GM21423 (cell line): ENCODE measurements at regions not wholly inside any gene's neighbourhood (a gene's known extent, or its start where the extent isn't known, plus 50 kb on each side); places are given as distances from the start of the nearest gene placed in this dataset.
"Not testable (repeated sequence)": the region's sequence is repeated elsewhere in the genome, so short reads cannot be mapped to it uniquely, and the experiment has no call there.

Experiments used
- ATAC-seq: cut with Tn5 transposase; IDR thresholded peaks from one replicate; pipeline ENCODE4 v1.9.1; 2021; ENCODE audit warnings: mild to moderate bottlenecking, moderate library complexity; ENCODE audit not compliant: unreplicated experiment

GRCh38 chr6:40849546-40849945, 189.5 kb downstream of the UNC5CL start:
- ATAC-seq = no peak

GRCh38 chr6:40848868-40849514, 190.0 kb downstream of the UNC5CL start:
- no peak for ATAC-seq

- ATAC-seq = no peak
These were observed 191.0 kb downstream of the UNC5CL start for GRCh38 chr6:40848038-40848437.

GRCh38 chr6:40845553-40845952, 193.5 kb downstream of the UNC5CL start:
- no peak for ATAC-seq

- ATAC-seq = no peak
These were observed 194.8 kb downstream of the UNC5CL start for GRCh38 chr6:40844246-40844645.

- no peak for ATAC-seq
These were observed 197.3 kb downstream of the UNC5CL start for GRCh38 chr6:40841721-40842120.

- no peak for ATAC-seq
These were observed 206.3 kb downstream of the UNC5CL start for GRCh38 chr6:40832691-40833090.

GRCh38 chr6:40831381-40831780, 207.6 kb downstream of the UNC5CL start:
- ATAC-seq = no peak

GRCh38 chr6:40825102-40825501, 213.9 kb downstream of the UNC5CL start:
- no peak for ATAC-seq

- ATAC-seq = not testable (repeated sequence)
These were observed 214.8 kb downstream of the UNC5CL start for GRCh38 chr6:40823917-40824891.

GRCh38 chr6:40822619-40823018, 216.4 kb downstream of the UNC5CL start:
- ATAC-seq = no peak

- no peak for ATAC-seq
These were observed 219.7 kb downstream of the UNC5CL start for GRCh38 chr6:40819182-40819834.

GRCh38 chr6:40817369-40817768, 221.7 kb downstream of the UNC5CL start:
- no peak for ATAC-seq

- ATAC-seq = no peak
These were observed 222.4 kb downstream of the UNC5CL start for GRCh38 chr6:40816601-40817000.

- no peak for ATAC-seq
These were observed 223.3 kb downstream of the UNC5CL start for GRCh38 chr6:40815731-40816130.

GRCh38 chr6:40810171-40810570, 223.0 kb upstream of the LRFN2 start:
- ATAC-seq = no peak

GRCh38 chr6:40809627-40810026, 222.5 kb upstream of the LRFN2 start:
- ATAC-seq = no peak

GRCh38 chr6:40807484-40807883, 220.3 kb upstream of the LRFN2 start:
- ATAC-seq = no peak

GRCh38 chr6:40806256-40806864, 219.2 kb upstream of the LRFN2 start:
- no peak for ATAC-seq

- ATAC-seq = no peak
These were observed 218.2 kb upstream of the LRFN2 start for GRCh38 chr6:40805336-40805735.

GRCh38 chr6:40804905-40805304, 217.7 kb upstream of the LRFN2 start:
- ATAC-seq = no peak
